ENCODE measurements at regions not wholly inside any gene's neighbourhood (a gene's known extent, or its start where the extent isn't known, plus 50 kb on each side); places are given as distances from the start of the nearest gene placed in this dataset.

- TF ChIP-seq POLR2A (IDR thresholded peaks at IDR 0.05) (no peak), CTCF (IDR thresholded peaks at IDR 0.05) (no peak), EP300 (IDR thresholded peaks at IDR 0.05) (no peak)
These were observed 252.1 kb downstream of the FOXD2 start for GRCh38 chr1:47689894-47690293.

Data from gastroesophageal sphincter (tissue), 3 donors.